Putamen (tissue), 1 donor: ENCODE measurements at regions not wholly inside any gene's neighbourhood (a gene's known extent, or its start where the extent isn't known, plus 50 kb on each side); places are given as distances from the start of the nearest gene placed in this dataset.

Experiments used
- DNase-seq: peaks from one replicate; pipeline ENCODE4 v3.0.0-alpha.2; 2016; ENCODE audit warnings: low spot score

- no peak for DNase-seq
Observed at GRCh38 chr1:118246646-118247045, 61.6 kb upstream of the SPAG17 start.

- DNase-seq = no peak
Observed at GRCh38 chr1:118244194-118244593, 59.2 kb upstream of the SPAG17 start.

DNA sequence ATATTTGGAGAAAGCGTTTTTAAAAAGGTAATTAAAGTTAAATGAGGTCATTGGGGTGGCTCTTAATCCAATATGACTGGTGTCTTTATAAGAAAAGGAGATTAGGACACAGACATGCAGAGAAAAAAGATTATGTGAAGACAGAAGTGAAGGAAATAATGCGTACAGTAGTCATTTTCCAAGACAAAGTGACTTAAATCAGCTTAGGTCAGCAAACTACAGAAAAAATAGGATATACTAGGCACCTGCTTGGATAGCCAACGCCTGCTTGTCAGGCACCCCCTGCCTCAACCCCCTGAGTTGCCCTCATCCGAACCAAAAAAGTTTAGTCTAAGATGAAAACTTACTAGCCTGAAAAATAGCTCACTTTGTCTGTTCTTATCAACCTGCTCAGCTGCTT lies 58.2 kb upstream of the SPAG17 start:
- no peak for DNase-seq
